ENCODE measurements at regions not wholly inside any gene's neighbourhood (a gene's known extent, or its start where the extent isn't known, plus 50 kb on each side); places are given as distances from the start of the nearest gene placed in this dataset.
"Not testable (repeated sequence)": the region's sequence is repeated elsewhere in the genome, so short reads cannot be mapped to it uniquely, and the experiment has no call there.

DNA sequence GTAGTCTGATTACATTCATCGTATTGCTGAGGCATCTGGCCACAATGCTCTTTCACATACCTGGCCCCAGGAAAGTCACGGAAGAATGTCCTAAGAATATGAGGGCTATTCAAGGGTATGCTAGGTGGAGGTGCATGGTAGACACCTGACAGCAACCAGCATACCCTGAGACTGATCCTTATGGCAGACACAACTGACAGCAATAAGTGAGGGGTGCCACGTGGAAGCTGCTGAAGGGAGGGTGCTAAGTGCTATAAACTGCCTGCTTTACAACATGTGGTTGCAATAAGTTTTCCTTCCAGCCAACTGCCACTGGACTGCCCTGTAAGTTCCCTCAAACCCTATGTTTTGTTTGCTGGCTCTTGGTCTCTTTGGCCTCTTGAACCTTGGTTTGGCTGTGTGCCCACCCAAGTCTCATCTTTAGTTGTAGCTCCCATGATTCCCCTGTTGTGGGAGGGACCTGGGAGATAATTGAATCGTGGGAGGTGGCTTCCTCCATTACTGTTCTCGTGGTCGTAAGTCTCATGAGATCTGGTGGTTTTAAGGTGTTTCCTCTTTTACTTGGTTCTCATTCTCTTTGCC lies 201.3 kb upstream of the MOCS1 start:
- Histone ChIP-seq H3K4me2 (ENCODE audit: low read depth, low read length) (no peak overlapping the region), H2BK5ac (ENCODE audit: low read depth, low read length, poor library complexity, severe bottlenecking) (no peak overlapping the region), H3K9me1 (ENCODE audit: insufficient read depth, low read length) (no peaks in the 10 kb centered on the region), H3K56ac (ENCODE audit: extremely low read depth, insufficient read depth, low read length) (no peak overlapping the region), H2AFZ (replicated peaks; ENCODE audit: low read length, poor library complexity) (no peak overlapping the region), H2AK9ac (replicated peaks; ENCODE audit: low read depth, low read length, poor library complexity) (no peak overlapping the region), H3K79me1 (ENCODE audit: low read depth in 1 of 2, low read length in 2 of 2) (no peaks in the 10 kb centered on the region), H3K23ac (ENCODE audit: low read depth, low read length) (no peak overlapping the region), H3K9me3 (ENCODE audit: control insufficient read depth, insufficient read depth, low read length) (peaks cover 8% of the 10 kb centered on the region), H4K91ac (ENCODE audit: insufficient read depth, low read depth, low read length) (no peak overlapping the region), H2BK120ac (ENCODE audit: low read depth, low read length) (no peak overlapping the region), H3K4ac (ENCODE audit: low read depth, low read length) (no peak overlapping the region), H4K20me1 (ENCODE audit: insufficient read depth, low read length) (no peaks in the 10 kb centered on the region), H3K4me1 (ENCODE audit: control insufficient read depth, insufficient read depth, low read length) (no peaks in the 10 kb centered on the region), H3K14ac (replicated peaks; ENCODE audit: low read depth, low read length) (no peak overlapping the region), H2BK20ac (ENCODE audit: low read depth, low read length) (no peak overlapping the region), H3K18ac (ENCODE audit: low read depth, low read length) (no peak overlapping the region), H4K8ac (ENCODE audit: low read depth in 2 of 2, low read length in 2 of 2) (no peak overlapping the region), H3K9ac (ENCODE audit: low read depth, low read length) (no peak overlapping the region), H4K5ac (ENCODE audit: low read depth, low read length) (no peak overlapping the region), H2BK15ac (ENCODE audit: low read depth, low read length) (no peak overlapping the region), H2AK5ac (ENCODE audit: low read depth, low read length) (no peak overlapping the region), H3K36me3 (ENCODE audit: control insufficient read depth, insufficient read depth, low read length) (no peaks in the 10 kb centered on the region), H3K4me3 (ENCODE audit: insufficient read depth, low read depth, low read length) (no peak overlapping the region), H3K27ac (ENCODE audit: insufficient read depth, low read length) (no peak overlapping the region), H3K27me3 (ENCODE audit: control insufficient read depth, insufficient read depth, low read length) (no peaks in the 10 kb centered on the region)
- DNase-seq (no peak), ATAC-seq (ENCODE audit: low read depth) (no peak)
- no TSS peak for BruUV-seq (replicated peaks)
- WGBS, 2 experiments (ENCODE audit: extremely low coverage in 2 of 2, insufficient read length in 1 of 2): no CpG with 5 or more reads among the region's 6 CpGs
- TF ChIP-seq MAZ (IDR thresholded peaks at IDR 0.05; ENCODE audit: borderline replicate concordance, low read depth, low read length) (no peak), RFX5 (IDR thresholded peaks at IDR 0.05; ENCODE audit: low read depth, low read length) (no peak), FOS (IDR thresholded peaks at IDR 0.05; ENCODE audit: low read depth, low read length) (no peak), CHD1 (IDR thresholded peaks at IDR 0.05; ENCODE audit: low read depth, low read length) (no peak), CEBPB (IDR thresholded peaks at IDR 0.05; ENCODE audit: low read depth, low read length) (no peak), MXI1 (IDR thresholded peaks at IDR 0.05; ENCODE audit: borderline replicate concordance, low read depth, low read length) (no peak), SMC3 (IDR thresholded peaks at IDR 0.05; ENCODE audit: low read depth, low read length) (no peak)
- CTCF ChIA-PET: no interaction called here
- intact Hi-C loops (cut with micrococcal nuclease): no loop called here
- POLR2A ChIA-PET (ENCODE audit: unreplicated experiment): no interaction called here
- dilution Hi-C loops (cut with HindIII; ENCODE audit: low sequenced_read_pairs, unreplicated experiment): no loop called here
- in situ Hi-C loops (cut with MboI; ENCODE audit: low sequenced_read_pairs): no loop called here

DNA sequence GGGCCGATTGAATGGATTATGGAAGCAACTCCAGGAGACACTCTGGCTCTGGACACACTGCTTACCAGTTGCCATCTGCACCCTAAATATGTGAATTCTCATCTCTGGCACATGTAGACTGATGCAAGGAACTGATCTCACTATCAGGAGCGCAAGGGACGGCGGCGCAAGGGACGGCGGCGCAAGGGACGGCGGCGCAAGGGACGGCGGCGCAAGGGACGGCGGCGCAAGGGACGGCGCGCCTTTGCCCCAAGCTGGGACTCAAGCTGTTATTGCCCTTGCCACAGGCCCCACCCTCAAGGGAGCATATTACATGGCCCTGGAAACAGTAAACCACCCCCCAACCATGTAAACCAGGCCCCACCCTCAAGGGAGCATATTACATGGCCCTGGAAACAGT lies 199.7 kb upstream of the MOCS1 start:
- H3K27ac ChIP-seq (ENCODE audit: insufficient read depth, low read length); CTCF ChIA-PET; H2BK5ac ChIP-seq (ENCODE audit: low read depth, low read length, poor library complexity, severe bottlenecking); H3K79me1 ChIP-seq (ENCODE audit: low read depth in 1 of 2, low read length in 2 of 2); H2BK20ac ChIP-seq (ENCODE audit: low read depth, low read length); POLR2A ChIA-PET (ENCODE audit: unreplicated experiment); H3K27me3 ChIP-seq (ENCODE audit: control insufficient read depth, insufficient read depth, low read length); H2AK9ac ChIP-seq (replicated peaks; ENCODE audit: low read depth, low read length, poor library complexity); H3K56ac ChIP-seq (ENCODE audit: extremely low read depth, insufficient read depth, low read length); H3K9ac ChIP-seq (ENCODE audit: low read depth, low read length); H3K9me1 ChIP-seq (ENCODE audit: insufficient read depth, low read length); H2AK5ac ChIP-seq (ENCODE audit: low read depth, low read length); H4K5ac ChIP-seq (ENCODE audit: low read depth, low read length); H2BK120ac ChIP-seq (ENCODE audit: low read depth, low read length); H4K20me1 ChIP-seq (ENCODE audit: insufficient read depth, low read length); intact Hi-C loops (cut with micrococcal nuclease); H3K18ac ChIP-seq (ENCODE audit: low read depth, low read length); H3K4me3 ChIP-seq (ENCODE audit: insufficient read depth, low read depth, low read length); DNase-seq; ATAC-seq (ENCODE audit: low read depth); in situ Hi-C loops (cut with MboI; ENCODE audit: low sequenced_read_pairs); H4K8ac ChIP-seq (ENCODE audit: low read depth in 2 of 2, low read length in 2 of 2); H3K4ac ChIP-seq (ENCODE audit: low read depth, low read length); H3K4me1 ChIP-seq (ENCODE audit: control insufficient read depth, insufficient read depth, low read length); dilution Hi-C loops (cut with HindIII; ENCODE audit: low sequenced_read_pairs, unreplicated experiment); H3K4me2 ChIP-seq (ENCODE audit: low read depth, low read length); H3K23ac ChIP-seq (ENCODE audit: low read depth, low read length); H4K91ac ChIP-seq (ENCODE audit: insufficient read depth, low read depth, low read length); H3K14ac ChIP-seq (replicated peaks; ENCODE audit: low read depth, low read length); H2AFZ ChIP-seq (replicated peaks; ENCODE audit: low read length, poor library complexity); H3K36me3 ChIP-seq (ENCODE audit: control insufficient read depth, insufficient read depth, low read length); H2BK15ac ChIP-seq (ENCODE audit: low read depth, low read length); BruUV-seq (replicated peaks): not testable (repeated sequence)
- no CpG with 5 or more reads among the region's 20 CpGs for WGBS, 2 experiments (ENCODE audit: extremely low coverage in 2 of 2, insufficient read length in 1 of 2)
- H3K9me3 ChIP-seq (ENCODE audit: control insufficient read depth, insufficient read depth, low read length): peaks cover 12% of the 10 kb centered on the region

Measured in IMR-90 (cell line).